CD4-positive, CD25-positive, alpha-beta regulatory T cell (primary cell): ENCODE measurements at regions not wholly inside any gene's neighbourhood (a gene's known extent, or its start where the extent isn't known, plus 50 kb on each side); places are given as distances from the start of the nearest gene placed in this dataset.

Experiments
- ATAC-seq, 2 donors: fragments of 150-1000 bp; cut with Tn5 transposase; one replicate each; pipeline ENCODE4 v1.10.0; 2021; ENCODE audit warnings: low read depth in 2 of 2, moderate number of reproducible peaks in 2 of 2, moderate library complexity in 1 of 2
- DNase-seq, 3 donors: peaks; one replicate each; pipeline versions ENCODE4 v3.0.0 to v3.0.0-alpha.2; 2012 to 2022; ENCODE audit warnings: mixed read lengths in 1 of 3
- H3K27ac ChIP-seq: one replicate; pipeline ENCODE4 v1.7.0; 2013; ENCODE audit warnings: mild to moderate bottlenecking, low read length; ENCODE audit not compliant: insufficient read depth, poor library complexity, severe bottlenecking
- H3K27me3 ChIP-seq: one replicate; pipeline ENCODE4 v1.7.0; 2013; ENCODE audit warnings: low read length; ENCODE audit not compliant: control insufficient read depth, insufficient read depth
- H3K36me3 ChIP-seq: one replicate; pipeline ENCODE4 v1.7.0; 2013; ENCODE audit warnings: mild to moderate bottlenecking, low read length, moderate library complexity; ENCODE audit not compliant: control insufficient read depth, insufficient read depth
- H3K4me1 ChIP-seq: 2 replicates; pipeline ENCODE4 v1.7.0; 2013; ENCODE audit warnings: mild to moderate bottlenecking, low read length; ENCODE audit not compliant: insufficient read depth, control insufficient read depth, poor library complexity, severe bottlenecking
- H3K4me3 ChIP-seq: one replicate; pipeline ENCODE4 v1.7.0; 2013; ENCODE audit warnings: low read depth, mild to moderate bottlenecking, low read length, moderate library complexity
- H3K9me3 ChIP-seq, 2 experiments: 1 replicate in 1 of 2; 2 replicates in 1 of 2; pipeline ENCODE4 v1.7.0; 2013; ENCODE audit warnings: low read length in 2 of 2, mild to moderate bottlenecking in 1 of 2, moderate library complexity in 1 of 2; ENCODE audit not compliant: control insufficient read depth in 2 of 2
- H3K27ac Mint-ChIP-seq, 3 donors: one replicate each; pipeline ENCODE4 v1.8.0; 2020 to 2022; ENCODE audit warnings: mild to moderate bottlenecking in 3 of 3, mixed read lengths in 3 of 3, moderate library complexity in 2 of 3
- H3K27me3 Mint-ChIP-seq: one replicate; pipeline ENCODE4 v1.8.0; 2022; ENCODE audit warnings: mild to moderate bottlenecking, mixed read lengths
- H3K36me3 Mint-ChIP-seq: one replicate; pipeline ENCODE4 v1.8.0; 2020; ENCODE audit warnings: mixed read lengths
- H3K4me1 Mint-ChIP-seq, 4 donors: one replicate each; pipeline ENCODE4 v1.8.0; 2020 to 2022; ENCODE audit warnings: mixed read lengths in 4 of 4, mild to moderate bottlenecking in 1 of 4
- H3K4me3 Mint-ChIP-seq, 4 donors: one replicate each; pipeline ENCODE4 v1.8.0; 2020 to 2022; ENCODE audit warnings: mild to moderate bottlenecking in 4 of 4, mixed read lengths in 4 of 4, moderate library complexity in 3 of 4
- H3K9me3 Mint-ChIP-seq, 7 donors: one replicate each; pipeline ENCODE4 v1.8.0; 2020 to 2022; ENCODE audit warnings: mixed read lengths in 7 of 7, mild to moderate bottlenecking in 3 of 7, moderate library complexity in 2 of 7

DNA sequence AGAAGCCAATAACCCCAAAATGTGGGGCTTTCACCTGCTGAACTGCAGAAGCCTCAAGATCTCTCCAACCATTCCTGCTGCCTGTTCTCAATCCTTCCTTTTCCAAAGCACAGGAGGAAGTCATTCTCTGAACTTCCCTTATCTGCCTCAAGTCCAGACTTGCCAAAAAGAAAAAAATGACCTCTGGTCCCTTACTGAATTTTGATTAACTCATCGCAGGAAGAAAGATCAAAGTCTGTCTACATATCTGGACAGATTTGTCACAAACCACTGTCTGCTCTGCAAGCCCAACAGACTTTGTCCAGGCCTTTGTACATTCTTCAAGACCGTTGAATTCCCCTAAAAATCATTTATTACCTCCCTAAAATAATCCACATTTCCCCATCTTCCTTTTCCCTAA lies 126.5 kb upstream of the NBEA start:
- no peak for ATAC-seq
- H3K36me3 ChIP-seq, result no peaks in the 10 kb centered on the region
- Mint-ChIP-seq H3K36me3 (no peaks in the 10 kb centered on the region), H3K4me1 (peaks cover 0 to 5% (median 0%) of the 10 kb centered on the region in 4 donors), H3K4me3 (no peak overlapping the region), H3K9me3 (peaks cover 0 to 35% (median 8%) of the 10 kb centered on the region in 7 donors), H3K27me3 (no peaks in the 10 kb centered on the region), H3K27ac (no peak overlapping the region)
- no peak for DNase-seq
- H3K27me3 ChIP-seq, result no peaks in the 10 kb centered on the region
- H3K4me3 ChIP-seq, result no peak overlapping the region
- no peak overlapping the region for H3K27ac ChIP-seq
- no peaks in the 10 kb centered on the region for H3K4me1 ChIP-seq
- peaks cover 0 to 4% of the 10 kb centered on the region in 2 experiments for H3K9me3 ChIP-seq

DNA sequence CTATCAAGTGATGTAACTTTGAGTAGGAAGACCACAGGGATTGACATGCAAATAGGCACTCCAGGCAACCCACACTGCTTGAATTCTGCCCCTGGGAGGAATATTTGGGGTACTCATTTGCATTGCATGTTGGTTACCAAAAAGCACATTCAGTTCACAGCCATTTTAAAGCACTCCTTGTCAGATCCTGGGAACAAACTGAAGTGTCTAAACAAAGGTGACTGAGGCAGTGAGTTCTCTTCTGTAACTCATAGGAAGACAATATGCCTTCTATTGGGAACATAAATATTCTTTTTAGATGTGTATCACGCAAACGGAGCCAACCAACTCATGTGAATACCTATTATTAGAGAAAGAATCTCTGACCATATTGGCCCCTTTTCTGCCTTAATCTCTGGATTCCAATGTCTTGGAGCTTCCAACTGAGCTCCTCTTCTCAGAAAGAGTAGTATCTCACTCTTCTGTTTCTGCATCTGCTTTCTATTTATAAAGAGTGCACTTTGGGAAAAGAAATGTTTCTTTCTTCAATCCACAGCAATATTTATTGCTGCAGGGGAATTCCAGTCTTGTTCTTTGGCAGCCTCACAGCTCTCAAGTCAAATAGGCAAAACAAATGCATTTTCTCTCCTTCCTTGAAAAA lies 125.7 kb upstream of the NBEA start:
- Mint-ChIP-seq H3K4me3 (no peak overlapping the region), H3K9me3 (peaks cover 0 to 31% (median 10%) of the 10 kb centered on the region in 7 donors), H3K36me3 (no peaks in the 10 kb centered on the region)

DNA sequence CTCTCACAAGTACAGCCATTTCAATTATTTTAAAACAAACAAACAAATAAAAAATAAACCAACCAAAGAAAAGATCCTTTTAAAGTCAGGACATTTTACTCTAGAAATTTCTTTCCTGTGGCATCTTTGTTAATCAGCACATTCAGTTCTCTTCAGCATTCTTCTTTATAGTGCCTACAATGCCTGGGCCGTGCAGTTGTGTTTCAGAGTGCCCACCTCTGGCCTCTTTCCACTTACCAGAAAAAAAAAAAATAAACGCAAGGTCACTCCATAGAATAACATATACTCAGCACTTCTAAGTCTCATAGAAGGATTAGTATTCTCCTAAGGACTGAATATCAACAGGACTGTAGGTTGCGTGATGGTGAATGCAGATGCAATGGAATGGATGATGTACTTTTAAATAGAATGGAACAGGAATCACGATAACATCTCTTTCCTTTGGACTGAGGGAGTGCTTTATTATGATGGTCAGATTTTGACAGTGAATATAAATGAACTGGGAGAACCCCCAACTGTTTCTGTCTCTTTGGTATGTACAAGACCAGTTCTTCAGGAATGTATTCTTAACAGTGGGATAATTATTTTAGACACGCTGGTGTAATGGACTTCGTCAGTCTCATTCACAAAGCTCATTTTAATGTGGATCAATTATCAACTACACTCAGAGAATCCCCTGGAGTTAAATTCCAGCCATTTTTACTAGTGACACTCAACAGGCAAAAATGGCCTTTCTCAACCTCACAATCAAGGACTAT lies 125.0 kb upstream of the NBEA start:
- H3K36me3 Mint-ChIP-seq, result no peaks in the 10 kb centered on the region
- H3K27me3 Mint-ChIP-seq, result no peaks in the 10 kb centered on the region
- H3K9me3 ChIP-seq, result peaks cover 0 to 4% of the 10 kb centered on the region in 2 experiments
- no peak overlapping the region for H3K27ac ChIP-seq
- DNase-seq (no peak), ATAC-seq (no peak)
- H3K9me3 Mint-ChIP-seq, result peaks cover 0 to 23% (median 9%) of the 10 kb centered on the region in 7 donors
- peaks cover 0 to 5% (median 0%) of the 10 kb centered on the region in 4 donors for H3K4me1 Mint-ChIP-seq
- H3K27me3 ChIP-seq, result no peaks in the 10 kb centered on the region
- H3K4me3 ChIP-seq, result no peak overlapping the region
- H3K36me3 ChIP-seq, result no peaks in the 10 kb centered on the region
- no peaks in the 10 kb centered on the region for H3K4me1 ChIP-seq
- no peak overlapping the region for H3K4me3 Mint-ChIP-seq
- H3K27ac Mint-ChIP-seq, result no peak overlapping the region

More for the DNA sequence above, 125.7 kb upstream of the NBEA start:
- ATAC-seq (no peak), DNase-seq (no peak)
- Histone ChIP-seq H3K4me3 (no peak overlapping the region), H3K27me3 (no peaks in the 10 kb centered on the region), H3K36me3 (no peaks in the 10 kb centered on the region), H3K27ac (no peak overlapping the region), H3K9me3 (peaks cover 0 to 4% of the 10 kb centered on the region in 2 experiments), H3K4me1 (no peaks in the 10 kb centered on the region)
- Mint-ChIP-seq H3K27me3 (no peaks in the 10 kb centered on the region), H3K27ac (no peak overlapping the region), H3K4me1 (peaks cover 0 to 5% (median 0%) of the 10 kb centered on the region in 4 donors)

DNA sequence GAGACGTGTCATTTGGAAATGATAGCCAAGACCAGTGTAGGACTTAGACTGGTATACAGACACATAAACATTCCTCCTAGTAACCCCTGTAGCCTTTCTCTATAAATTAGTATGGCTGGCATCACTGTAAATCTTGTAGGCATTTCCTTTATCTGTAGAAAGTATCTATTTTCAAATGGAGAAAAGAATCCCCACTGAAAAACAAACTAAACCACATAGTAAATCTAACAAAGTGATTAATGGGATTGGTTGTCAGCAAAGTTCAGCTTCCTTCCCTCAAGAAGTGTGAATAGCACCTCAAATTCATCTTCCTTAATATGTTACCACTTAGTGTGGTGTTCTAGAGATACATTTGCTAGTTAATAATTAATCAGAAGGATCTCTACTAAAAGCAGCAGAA lies 119.4 kb upstream of the NBEA start:
- Mint-ChIP-seq H3K27ac (no peak overlapping the region), H3K9me3 (peaks cover 0 to 12% (median 7%) of the 10 kb centered on the region in 7 donors), H3K27me3 (no peaks in the 10 kb centered on the region), H3K4me3 (no peak overlapping the region), H3K4me1 (no peaks in the 10 kb centered on the region), H3K36me3 (no peaks in the 10 kb centered on the region)
- no peaks in the 10 kb centered on the region for H3K27me3 ChIP-seq
- ATAC-seq, result no peak
- no peak for DNase-seq
- no peak overlapping the region for H3K4me3 ChIP-seq
- H3K4me1 ChIP-seq, result no peaks in the 10 kb centered on the region
- no peaks in the 10 kb centered on the region for H3K9me3 ChIP-seq
- no peaks in the 10 kb centered on the region for H3K36me3 ChIP-seq
- H3K27ac ChIP-seq, result no peak overlapping the region

DNA sequence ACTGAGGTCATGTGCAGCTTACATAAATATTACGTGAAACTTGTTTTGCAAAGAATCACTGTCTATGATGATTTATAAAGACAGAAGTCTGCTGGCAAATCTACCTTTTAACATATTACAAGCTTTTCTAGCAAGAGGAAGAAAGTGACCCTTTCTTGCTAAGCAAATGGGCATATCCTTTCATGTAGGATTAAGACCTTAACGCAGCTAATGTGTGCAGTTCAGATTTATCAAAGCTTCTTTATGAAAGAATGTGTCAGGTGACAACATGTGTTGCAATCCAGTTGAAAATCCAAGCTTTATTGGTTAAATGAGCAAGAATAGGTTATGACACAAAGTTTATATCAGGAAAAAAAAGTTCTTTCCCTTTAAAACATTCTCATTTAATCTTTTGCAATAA lies 115.6 kb upstream of the NBEA start:
- no peak for ATAC-seq
- peaks cover under 1 to 13% (median 7%) of the 10 kb centered on the region in 7 donors for H3K9me3 Mint-ChIP-seq
- H3K4me3 ChIP-seq, result no peak overlapping the region

DNA sequence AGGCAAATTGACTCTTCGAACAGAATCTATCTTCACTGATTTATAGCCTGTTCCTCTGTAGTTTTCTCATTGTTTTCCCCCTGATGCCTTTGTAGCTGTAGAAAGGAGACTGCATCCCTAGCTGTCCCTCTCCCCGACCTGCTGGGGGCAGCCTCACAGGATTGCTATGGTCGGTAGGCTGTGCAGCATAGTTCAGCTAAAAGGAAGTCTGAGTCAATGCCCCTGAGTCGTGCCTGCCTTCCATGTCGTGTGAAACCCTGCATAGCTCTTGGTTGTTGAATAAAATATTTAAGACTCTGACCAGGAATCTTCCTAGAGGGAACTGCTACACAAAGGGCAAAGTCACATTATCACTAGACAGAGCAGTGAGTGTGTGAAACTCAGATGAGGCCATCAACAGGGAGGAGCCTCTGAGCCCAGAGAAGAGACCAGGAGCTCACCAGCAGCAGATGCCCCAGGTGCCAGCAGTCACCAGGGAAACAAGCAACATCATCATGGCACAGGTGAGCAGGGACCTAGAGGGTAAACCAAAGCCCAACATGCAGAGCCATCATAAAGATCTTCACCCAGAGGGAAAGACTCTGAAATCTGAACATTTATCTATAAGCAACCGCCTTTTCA lies 108.4 kb upstream of the NBEA start:
- Mint-ChIP-seq H3K36me3 (no peaks in the 10 kb centered on the region), H3K9me3 (peaks cover 0 to 11% (median 4%) of the 10 kb centered on the region in 7 donors), H3K4me1 (no peaks in the 10 kb centered on the region), H3K4me3 (no peak overlapping the region), H3K27me3 (no peaks in the 10 kb centered on the region), H3K27ac (no peak overlapping the region)
- no peak for DNase-seq
- Histone ChIP-seq H3K9me3 (no peaks in the 10 kb centered on the region), H3K27me3 (no peaks in the 10 kb centered on the region), H3K36me3 (no peaks in the 10 kb centered on the region), H3K27ac (no peak overlapping the region), H3K4me3 (no peak overlapping the region), H3K4me1 (no peaks in the 10 kb centered on the region)
- no peak for ATAC-seq

More for the DNA sequence above, 115.6 kb upstream of the NBEA start:
- Mint-ChIP-seq H3K27ac (no peak overlapping the region), H3K27me3 (no peaks in the 10 kb centered on the region), H3K4me1 (no peaks in the 10 kb centered on the region), H3K36me3 (no peaks in the 10 kb centered on the region), H3K4me3 (no peak overlapping the region)
- no peak for DNase-seq
- Histone ChIP-seq H3K36me3 (no peaks in the 10 kb centered on the region), H3K27me3 (no peaks in the 10 kb centered on the region), H3K9me3 (no peaks in the 10 kb centered on the region), H3K4me1 (no peaks in the 10 kb centered on the region), H3K27ac (no peak overlapping the region)

DNA sequence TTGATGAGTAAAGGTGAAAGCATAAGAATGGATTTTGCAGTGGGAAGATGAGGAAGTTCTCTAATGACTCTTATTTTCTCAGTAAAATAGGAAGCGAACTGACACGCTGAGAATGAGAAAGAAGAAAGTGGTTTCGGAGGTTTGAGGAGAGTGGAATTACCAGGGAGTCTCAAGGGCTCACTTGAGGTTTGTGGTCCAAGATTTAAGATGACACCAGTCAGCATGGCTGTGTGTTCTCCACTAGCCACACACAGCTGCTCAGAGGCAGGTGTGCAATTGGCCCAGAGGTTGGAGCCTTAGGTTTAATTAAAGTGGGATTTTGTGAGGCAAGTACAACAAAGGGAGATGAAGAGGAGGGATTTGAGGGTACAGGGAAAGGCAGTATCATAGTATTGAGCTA lies 99.6 kb upstream of the NBEA start:
- DNase-seq (no peak), ATAC-seq (no peak)
- Histone ChIP-seq H3K9me3 (no peaks in the 10 kb centered on the region), H3K4me3 (no peak overlapping the region), H3K4me1 (no peaks in the 10 kb centered on the region), H3K27me3 (no peaks in the 10 kb centered on the region), H3K36me3 (no peaks in the 10 kb centered on the region), H3K27ac (no peak overlapping the region)
- no peak overlapping the region for H3K4me3 Mint-ChIP-seq
- peaks cover 0 to 11% (median 4%) of the 10 kb centered on the region in 7 donors for H3K9me3 Mint-ChIP-seq
- no peaks in the 10 kb centered on the region for H3K4me1 Mint-ChIP-seq
- H3K36me3 Mint-ChIP-seq, result no peaks in the 10 kb centered on the region
- H3K27ac Mint-ChIP-seq, result no peak overlapping the region
- H3K27me3 Mint-ChIP-seq, result no peaks in the 10 kb centered on the region
